Natural killer cell (primary cell): ENCODE measurements at regions not wholly inside any gene's neighbourhood (a gene's known extent, or its start where the extent isn't known, plus 50 kb on each side); places are given as distances from the start of the nearest gene placed in this dataset.

Experiments
- ATAC-seq, 3 donors: fragments of 150-1000 bp in 2 of 3; fragments of 200-7000 bp in 1 of 3; cut with Tn5 transposase; 1 replicate in 1 of 3; 2 replicates in 2 of 3; pipeline ENCODE4 v1.10.0; 2021; ENCODE audit warnings: mild to moderate bottlenecking in 2 of 3, moderate library complexity in 2 of 3
- DNase-seq, 2 donors: peaks; one replicate each; pipeline versions ENCODE4 v3.0.0 to v3.0.0-alpha.2; 2013 to 2021; ENCODE audit warnings: mixed read lengths in 1 of 2
- H3K27ac ChIP-seq: one replicate; pipeline ENCODE4 v1.5.1; 2013; ENCODE audit warnings: mild to moderate bottlenecking, low read length
- H3K27me3 ChIP-seq: one replicate; pipeline ENCODE4 v1.6.1; 2013; ENCODE audit warnings: low read length; ENCODE audit not compliant: control insufficient read depth, insufficient read depth
- H3K36me3 ChIP-seq: one replicate; pipeline ENCODE4 v1.6.1; 2013; ENCODE audit warnings: low read length; ENCODE audit not compliant: control insufficient read depth, insufficient read depth
- H3K4me1 ChIP-seq: one replicate; pipeline ENCODE4 v1.6.1; 2013; ENCODE audit warnings: low read length; ENCODE audit not compliant: control insufficient read depth, insufficient read depth
- H3K4me3 ChIP-seq: one replicate; pipeline ENCODE4 v1.5.1; 2013; ENCODE audit warnings: low read length
- H3K9me3 ChIP-seq: one replicate; pipeline ENCODE4 v1.6.1; 2013; ENCODE audit warnings: low read length; ENCODE audit not compliant: control insufficient read depth, insufficient read depth
- H3K27ac Mint-ChIP-seq, 2 donors: one replicate each; pipeline ENCODE4 v1.8.0; 2022; ENCODE audit warnings: mild to moderate bottlenecking in 2 of 2, mixed read lengths in 2 of 2, moderate library complexity in 1 of 2
- H3K27me3 Mint-ChIP-seq, 2 donors: one replicate each; pipeline ENCODE4 v1.8.0; 2022; ENCODE audit warnings: low read depth in 2 of 2, mixed read lengths in 2 of 2
- H3K36me3 Mint-ChIP-seq: one replicate; pipeline ENCODE4 v1.8.0; 2022; ENCODE audit warnings: mixed read lengths
- H3K4me1 Mint-ChIP-seq, 2 donors: one replicate each; pipeline ENCODE4 v1.8.0; 2022; ENCODE audit warnings: mixed read lengths in 2 of 2
- H3K4me3 Mint-ChIP-seq: one replicate; pipeline ENCODE4 v1.8.0; 2022; ENCODE audit warnings: mild to moderate bottlenecking, moderate library complexity, mixed read lengths
- H3K9me3 Mint-ChIP-seq, 2 donors: one replicate each; pipeline ENCODE4 v1.8.0; 2022; ENCODE audit warnings: mixed read lengths in 2 of 2
- WGBS: methylation state at CpG from one replicate; pipeline ENCODE4 v1.1.7; 2013; ENCODE audit warnings: missing lambda C conversion rate; ENCODE audit not compliant: insufficient coverage; 5-methylcytosine and 5-hydroxymethylcytosine counted together
- intact Hi-C: fragments of 100-400 bp; cut with micrococcal nuclease; formaldehyde crosslinking; loops from one replicate; pipeline ENCODE4 v1.14.2; 2022
- TF ChIP-seq, protein P1 (sequence below): fragments of 200-600 bp; IDR thresholded peaks from one replicate; pipeline ENCODE4 v1.8.0; 2022; ENCODE audit warnings: antibody characterized with exemption

DNA sequence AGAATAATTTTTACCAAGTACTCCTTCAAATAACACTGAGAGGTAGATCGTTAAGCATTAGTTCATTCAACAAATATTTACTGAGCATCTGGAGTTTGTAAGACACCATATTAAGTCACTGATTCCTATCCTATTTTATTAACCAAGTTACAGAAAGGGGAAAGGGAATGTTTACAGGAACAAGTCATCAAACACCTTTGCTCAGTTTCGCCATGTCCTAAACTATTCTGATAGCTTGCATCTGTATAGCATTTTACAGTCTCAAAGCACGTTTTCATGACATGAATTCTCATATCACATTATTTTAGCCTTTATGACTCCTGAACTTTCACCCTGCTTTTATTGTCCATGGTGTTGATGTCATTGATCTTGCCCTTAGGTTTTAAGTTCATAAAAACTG lies 89.2 kb downstream of the AREG start:
- no peak overlapping the region for H3K27ac ChIP-seq
- H3K27me3 Mint-ChIP-seq = peaks cover 0 to 5% of the 10 kb centered on the region in 2 donors
- H3K36me3 ChIP-seq = no peaks in the 10 kb centered on the region
- no peaks in the 10 kb centered on the region for H3K4me1 Mint-ChIP-seq
- DNase-seq = no peak
- no peaks in the 10 kb centered on the region for H3K9me3 Mint-ChIP-seq
- H3K4me1 ChIP-seq = no peaks in the 10 kb centered on the region
- ATAC-seq = no peak
- intact Hi-C loops = no loop called here
- no peaks in the 10 kb centered on the region for H3K9me3 ChIP-seq
- TF ChIP-seq, protein P1, sequence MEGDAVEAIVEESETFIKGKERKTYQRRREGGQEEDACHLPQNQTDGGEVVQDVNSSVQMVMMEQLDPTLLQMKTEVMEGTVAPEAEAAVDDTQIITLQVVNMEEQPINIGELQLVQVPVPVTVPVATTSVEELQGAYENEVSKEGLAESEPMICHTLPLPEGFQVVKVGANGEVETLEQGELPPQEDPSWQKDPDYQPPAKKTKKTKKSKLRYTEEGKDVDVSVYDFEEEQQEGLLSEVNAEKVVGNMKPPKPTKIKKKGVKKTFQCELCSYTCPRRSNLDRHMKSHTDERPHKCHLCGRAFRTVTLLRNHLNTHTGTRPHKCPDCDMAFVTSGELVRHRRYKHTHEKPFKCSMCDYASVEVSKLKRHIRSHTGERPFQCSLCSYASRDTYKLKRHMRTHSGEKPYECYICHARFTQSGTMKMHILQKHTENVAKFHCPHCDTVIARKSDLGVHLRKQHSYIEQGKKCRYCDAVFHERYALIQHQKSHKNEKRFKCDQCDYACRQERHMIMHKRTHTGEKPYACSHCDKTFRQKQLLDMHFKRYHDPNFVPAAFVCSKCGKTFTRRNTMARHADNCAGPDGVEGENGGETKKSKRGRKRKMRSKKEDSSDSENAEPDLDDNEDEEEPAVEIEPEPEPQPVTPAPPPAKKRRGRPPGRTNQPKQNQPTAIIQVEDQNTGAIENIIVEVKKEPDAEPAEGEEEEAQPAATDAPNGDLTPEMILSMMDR = no peak
- no peak overlapping the region for H3K27ac Mint-ChIP-seq
- H3K36me3 Mint-ChIP-seq = no peaks in the 10 kb centered on the region
- H3K4me3 Mint-ChIP-seq = no peak overlapping the region
- H3K27me3 ChIP-seq = no peaks in the 10 kb centered on the region
- 81% methylated on average over 2 of the region's 3 CpGs for WGBS
- H3K4me3 ChIP-seq = no peak overlapping the region

GRCh38 chr4:74534936-74535335 lies 90.0 kb downstream of the AREG start:
- Mint-ChIP-seq H3K27me3 (peaks cover 0 to 5% of the 10 kb centered on the region in 2 donors), H3K36me3 (no peaks in the 10 kb centered on the region), H3K4me1 (no peaks in the 10 kb centered on the region), H3K4me3 (no peak overlapping the region), H3K27ac (no peak overlapping the region), H3K9me3 (no peaks in the 10 kb centered on the region)
- TF ChIP-seq, protein P1 = no peak
- H3K27ac ChIP-seq = no peak overlapping the region
- no peaks in the 10 kb centered on the region for H3K27me3 ChIP-seq
- no peak for DNase-seq
- no peak overlapping the region for H3K4me3 ChIP-seq
- H3K36me3 ChIP-seq = no peaks in the 10 kb centered on the region
- intact Hi-C loops = no loop called here
- H3K9me3 ChIP-seq = no peaks in the 10 kb centered on the region
- no peak for ATAC-seq
- H3K4me1 ChIP-seq = no peaks in the 10 kb centered on the region

- H3K36me3 Mint-ChIP-seq = no peaks in the 10 kb centered on the region
- TF ChIP-seq, protein P1 = no peak
- DNase-seq (no peak), ATAC-seq (no peak)
- no peaks in the 10 kb centered on the region for H3K36me3 ChIP-seq
- WGBS = no CpG with 5 or more reads among the region's 1 CpG
- no peaks in the 10 kb centered on the region for H3K4me1 ChIP-seq
- H3K4me3 Mint-ChIP-seq = no peak overlapping the region
- H3K27ac ChIP-seq = no peak overlapping the region
- no peak overlapping the region for H3K4me3 ChIP-seq
- no peaks in the 10 kb centered on the region for H3K9me3 Mint-ChIP-seq
- no peak overlapping the region for H3K27ac Mint-ChIP-seq
- H3K27me3 ChIP-seq = no peaks in the 10 kb centered on the region
- intact Hi-C loops = no loop called here
- H3K4me1 Mint-ChIP-seq = no peaks in the 10 kb centered on the region
- H3K9me3 ChIP-seq = no peaks in the 10 kb centered on the region
- peaks cover 0 to 5% of the 10 kb centered on the region in 2 donors for H3K27me3 Mint-ChIP-seq
Measured at GRCh38 chr4:74535512-74535911, 90.6 kb downstream of the AREG start.

GRCh38 chr4:74536557-74536956 lies 91.6 kb downstream of the AREG start:
- H3K4me3 Mint-ChIP-seq = no peak overlapping the region
- H3K36me3 Mint-ChIP-seq = no peaks in the 10 kb centered on the region
- no peaks in the 10 kb centered on the region for H3K27me3 ChIP-seq
- no peaks in the 10 kb centered on the region for H3K36me3 ChIP-seq
- H3K4me1 Mint-ChIP-seq = peaks cover 0 to 3% of the 10 kb centered on the region in 2 donors
- H3K9me3 ChIP-seq = no peaks in the 10 kb centered on the region
- H3K9me3 Mint-ChIP-seq = no peaks in the 10 kb centered on the region
- H3K4me1 ChIP-seq = no peaks in the 10 kb centered on the region
- H3K27ac ChIP-seq = no peak overlapping the region
- intact Hi-C loops = no loop called here
- ATAC-seq (no peak), DNase-seq (no peak)
- H3K27ac Mint-ChIP-seq = no peak overlapping the region
- WGBS = 0% methylated on average over 1 of the region's 1 CpG
- peaks cover 5% of the 10 kb centered on the region in 2 donors for H3K27me3 Mint-ChIP-seq
- no peak overlapping the region for H3K4me3 ChIP-seq
- TF ChIP-seq, protein P1 = no peak
